CD4-positive, alpha-beta T cell treated with Interferon alpha-2 for 1 hour (primary cell): ENCODE measurements at regions not wholly inside any gene's neighbourhood (a gene's known extent, or its start where the extent isn't known, plus 50 kb on each side); places are given as distances from the start of the nearest gene placed in this dataset.

Experiments used
- DNase-seq, 2 donors: peaks; one replicate each; pipeline ENCODE4 v3.0.0-alpha.2; 2020 to 2022

DNA sequence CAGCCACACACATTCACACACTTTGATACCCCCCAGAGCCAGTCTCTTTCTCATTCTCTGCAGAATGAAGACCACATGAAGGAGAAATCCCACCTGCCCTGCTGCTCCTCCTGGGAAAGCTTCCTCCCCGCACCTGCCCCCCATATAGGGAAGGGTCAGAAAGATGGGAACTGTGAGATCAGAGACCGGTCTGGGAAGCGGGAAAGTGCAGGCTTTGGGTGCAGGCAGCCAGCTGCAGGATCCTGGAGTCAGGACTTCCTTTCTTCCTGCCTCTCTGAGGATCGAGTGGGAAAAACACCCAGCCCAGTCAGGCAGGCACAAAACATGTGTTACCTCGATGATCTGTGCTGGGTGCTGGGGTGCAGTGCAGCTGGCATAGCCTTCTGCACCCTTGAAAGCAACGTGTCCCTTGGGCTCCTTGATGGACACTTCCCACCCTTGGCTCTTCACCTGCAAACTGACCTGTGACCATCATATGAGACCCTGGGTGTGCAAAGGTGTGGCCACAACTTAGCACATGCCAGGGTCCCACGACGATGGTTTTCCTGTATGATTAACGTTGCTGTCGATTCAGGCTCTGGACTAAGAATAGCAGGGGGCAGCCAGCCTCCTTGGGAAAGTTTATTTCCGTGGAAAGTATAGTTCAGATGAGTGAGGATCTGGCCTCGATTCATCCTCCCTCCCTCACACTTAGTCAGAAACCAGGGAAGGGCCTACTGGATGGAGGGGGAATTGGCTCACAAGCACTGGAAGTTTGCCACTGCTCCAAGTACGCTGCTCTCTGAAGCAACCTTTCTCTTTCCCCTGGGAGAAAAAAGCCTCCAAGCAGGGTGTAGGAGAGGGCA, 105.4 kb upstream of the MED13L start:
- no peak for DNase-seq

DNA sequence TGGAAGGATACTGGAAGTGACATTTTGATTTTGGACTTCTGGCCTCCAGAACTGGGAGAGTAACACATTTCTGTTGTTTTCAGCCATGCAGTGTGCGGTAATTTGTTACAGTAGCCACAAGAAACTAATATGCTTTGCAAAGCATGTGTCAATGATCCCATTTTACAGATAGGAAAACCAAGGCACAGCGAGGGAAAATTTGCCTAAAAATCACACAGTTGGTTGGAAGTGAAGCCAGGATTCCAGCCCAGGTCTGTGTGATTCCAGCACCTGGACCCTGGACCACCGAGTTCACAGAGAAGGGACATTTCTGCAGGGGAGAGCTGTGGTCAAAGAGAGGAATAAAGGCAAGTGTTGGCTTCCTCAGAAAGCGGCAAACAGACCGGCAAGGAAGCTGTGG, 106.7 kb upstream of the MED13L start:
- no peak for DNase-seq

DNA sequence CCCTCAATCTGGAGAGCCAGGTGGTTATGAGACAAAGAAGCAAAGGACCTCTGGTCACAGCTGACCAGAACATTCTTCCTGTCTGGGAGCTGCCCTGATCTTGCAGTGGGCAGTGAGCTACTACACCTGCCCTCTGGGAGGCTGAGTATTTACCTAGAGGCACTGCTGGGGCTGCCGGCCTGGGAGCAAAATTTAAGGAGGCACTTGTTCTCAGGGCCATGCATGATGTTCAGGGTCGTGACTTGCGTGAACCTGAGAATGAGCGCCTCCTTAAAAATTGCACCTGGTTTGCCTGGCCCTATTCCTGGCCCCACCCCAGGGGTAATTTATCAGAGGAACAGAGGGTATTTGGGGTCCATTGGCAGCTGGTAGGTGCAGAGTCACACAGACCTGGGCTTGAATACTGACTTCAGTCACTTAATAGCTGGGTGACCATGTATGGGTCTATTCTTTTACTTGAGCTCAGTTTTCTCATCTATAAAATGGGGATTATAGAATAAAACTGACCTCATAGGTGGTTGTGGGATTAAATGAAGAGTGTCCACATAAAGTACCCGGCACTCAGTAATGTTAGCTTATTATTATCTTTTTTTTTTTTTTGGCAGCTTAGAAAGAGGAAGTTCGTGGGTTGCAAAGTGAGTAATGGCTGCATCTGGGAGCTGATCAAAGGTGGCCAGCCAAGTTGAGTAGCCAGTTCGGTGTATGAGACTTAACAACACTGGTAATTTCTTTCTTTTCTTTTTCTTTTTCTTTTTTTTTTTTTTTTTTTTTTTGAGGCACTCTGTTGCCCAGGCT, 107.4 kb upstream of the MED13L start:
- DNase-seq: peak in 1 of 2 donors; percentile 20

DNA sequence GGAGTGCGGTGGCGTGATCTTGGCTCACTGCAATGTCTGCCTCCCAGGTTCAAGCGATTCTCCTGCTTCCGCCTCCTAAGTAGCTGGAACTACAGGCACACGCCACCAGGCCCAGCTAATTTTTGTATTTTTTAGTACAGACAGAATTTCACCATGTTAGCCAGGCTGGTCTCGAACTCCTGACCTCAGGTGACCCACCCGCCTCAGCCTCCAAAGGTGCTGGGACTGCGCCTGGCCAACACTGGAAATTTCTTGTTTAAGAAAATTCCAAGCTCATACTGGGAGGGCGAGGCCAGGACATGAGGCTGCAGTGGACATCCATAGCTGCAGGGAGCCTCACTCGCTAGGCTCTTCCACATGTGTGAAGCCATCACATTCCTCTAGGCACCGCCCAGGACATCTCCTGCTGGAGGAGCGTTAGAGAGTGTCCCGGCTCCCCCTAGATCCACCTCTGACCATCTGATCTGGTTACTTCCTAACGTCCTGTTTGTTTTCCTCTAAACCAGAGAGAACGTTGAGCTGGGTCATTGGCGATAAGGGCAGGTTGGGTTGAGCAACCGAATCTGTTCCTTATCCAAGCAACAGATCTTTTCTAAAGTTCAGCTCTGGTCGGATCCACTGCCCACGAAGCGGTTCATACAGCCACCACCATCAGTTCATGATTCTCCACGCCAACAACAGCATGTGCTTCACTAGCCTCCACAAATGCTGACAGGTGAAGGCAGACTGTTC, 108.2 kb upstream of the MED13L start:
- DNase-seq: no peak

DNA sequence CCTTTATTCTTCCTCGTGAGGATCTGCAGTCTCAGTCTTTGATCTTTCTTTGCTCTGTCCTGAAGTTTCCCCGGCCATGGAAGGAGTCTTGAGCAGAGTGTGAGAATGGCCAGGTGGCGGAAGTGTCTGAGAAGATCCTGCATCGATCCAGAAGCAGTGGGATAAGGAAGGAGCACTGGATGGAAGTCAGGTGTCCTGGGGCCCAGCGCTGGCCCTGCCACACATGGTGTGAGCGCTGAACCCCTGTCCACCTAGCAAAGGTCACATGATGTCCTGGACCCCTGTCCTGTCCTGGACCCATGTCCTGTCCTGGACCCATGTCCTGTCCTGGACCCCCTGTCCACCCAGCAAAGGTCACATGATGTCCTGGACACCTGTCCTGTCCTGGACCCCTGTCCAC, 111.8 kb upstream of the MED13L start:
- DNase-seq: no peak

DNA sequence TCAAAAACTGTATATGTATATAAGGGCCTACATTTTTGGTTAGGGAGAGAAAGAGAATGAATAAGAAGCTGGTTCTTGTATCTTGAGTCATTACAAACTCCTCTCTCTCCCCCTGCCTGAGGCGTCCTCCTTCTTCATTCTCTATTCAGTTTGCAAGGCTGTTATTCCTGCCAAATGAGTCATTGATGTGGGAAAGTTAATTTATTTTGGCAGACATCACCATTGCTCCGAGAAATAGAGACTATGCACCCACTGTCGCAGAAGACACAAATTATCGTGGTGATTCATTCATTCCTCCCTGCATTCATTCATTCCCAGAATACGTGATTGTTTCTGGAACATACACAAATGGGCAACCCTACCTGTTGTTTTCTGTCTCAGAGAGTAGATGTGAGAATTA, 112.5 kb upstream of the MED13L start:
- DNase-seq: no peak

DNA sequence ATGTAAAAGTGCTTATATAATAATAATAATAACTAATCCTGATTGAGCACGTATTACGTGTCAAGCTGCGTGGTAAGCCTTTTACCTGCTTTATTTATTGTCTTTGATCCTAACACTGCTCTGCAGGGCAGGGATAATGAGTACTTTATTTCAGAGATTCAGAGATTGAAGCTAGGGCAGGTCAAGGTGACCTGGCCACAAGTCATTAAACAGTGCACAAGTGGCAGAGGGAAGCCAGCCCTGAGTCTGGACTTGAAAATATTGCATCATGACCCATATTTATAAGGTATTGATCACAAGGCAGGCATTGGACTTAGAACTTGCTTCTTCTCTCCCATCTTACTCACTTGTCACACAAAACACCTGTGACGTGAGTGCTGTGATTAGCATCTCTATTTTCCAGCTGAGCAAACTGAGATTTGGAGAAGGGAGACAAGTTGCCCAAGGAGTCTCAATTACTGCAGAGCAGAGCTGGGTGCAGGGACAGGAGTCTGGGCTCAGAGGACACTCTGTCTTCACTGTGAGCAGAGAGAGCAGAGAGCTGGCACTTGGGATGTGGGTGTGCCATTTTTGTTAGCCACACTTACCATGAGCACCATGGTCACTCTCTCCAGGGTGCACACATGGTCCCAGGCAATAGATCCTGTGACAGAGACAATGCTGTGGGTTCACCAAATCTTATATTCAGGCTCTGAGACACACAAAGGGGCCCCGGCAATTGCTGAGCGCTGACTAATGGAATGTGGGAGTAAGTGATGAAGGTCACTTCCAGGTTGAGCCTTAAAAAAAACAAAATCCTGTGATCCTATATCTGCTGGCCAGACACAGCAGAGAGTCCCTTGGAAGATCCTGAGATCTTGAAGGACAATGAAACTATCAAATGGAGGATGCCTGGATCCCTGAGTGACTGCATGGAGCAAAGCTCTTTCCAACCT, 113.2 kb upstream of the MED13L start:
- no peak for DNase-seq

DNA sequence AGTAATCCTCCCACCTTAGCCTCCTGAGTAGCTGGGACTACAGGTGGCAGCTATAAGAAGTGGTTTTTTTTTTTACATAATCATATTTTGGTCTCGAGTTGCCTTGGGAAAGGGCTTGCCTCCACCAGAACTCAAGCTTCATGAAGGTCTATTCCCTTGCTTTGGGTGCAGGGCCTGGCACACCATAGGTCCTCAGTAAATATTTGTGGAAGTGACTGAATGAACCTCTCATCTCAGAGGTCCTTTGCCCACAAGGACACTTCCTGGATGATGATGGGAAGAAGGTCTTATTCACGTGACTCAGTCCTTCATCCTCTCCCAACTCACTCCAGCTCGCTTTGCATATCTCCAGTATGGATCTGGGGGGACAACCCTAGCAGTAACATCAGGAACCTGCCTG, 114.0 kb upstream of the MED13L start:
- no peak for DNase-seq

DNA sequence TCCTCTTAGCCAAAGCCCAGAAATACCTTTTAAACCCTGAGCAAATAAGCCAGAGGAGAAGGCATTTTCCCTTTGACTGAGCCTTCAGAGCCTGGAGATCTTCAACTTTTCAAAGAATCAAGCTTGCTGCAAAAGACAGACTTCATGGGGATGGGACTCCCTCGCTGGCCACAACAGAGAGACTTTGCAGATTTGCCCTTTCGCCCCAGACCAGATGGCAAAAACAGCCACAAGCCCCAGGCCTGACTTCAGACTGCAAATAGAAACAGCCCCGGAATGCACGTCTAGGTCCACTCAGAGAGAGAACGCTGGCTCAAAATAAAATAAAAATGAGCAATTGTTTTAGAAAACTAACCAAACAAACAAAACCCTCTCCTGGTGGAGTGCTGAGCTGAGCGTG, 114.6 kb upstream of the MED13L start:
- DNase-seq: no peak

DNA sequence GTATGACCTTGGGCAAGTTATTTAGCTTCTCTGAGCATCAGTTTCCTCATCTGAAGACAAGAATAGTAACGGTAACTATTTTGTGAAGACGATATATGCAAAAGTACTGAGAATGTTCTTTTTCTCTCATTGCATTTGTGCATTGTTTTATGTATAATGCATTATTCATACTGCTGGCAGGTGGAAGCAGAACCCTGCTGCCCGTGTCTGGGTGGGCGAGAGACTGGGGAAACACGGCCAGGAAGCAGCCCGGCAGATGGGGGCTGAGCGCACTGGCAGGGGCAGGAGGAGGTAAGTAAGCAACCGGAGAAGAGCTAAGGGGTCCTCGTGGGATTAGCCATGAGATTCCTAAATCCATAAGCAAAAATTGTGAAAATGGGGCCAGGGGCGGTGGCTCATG, 115.8 kb upstream of the MED13L start:
- no peak for DNase-seq

DNA sequence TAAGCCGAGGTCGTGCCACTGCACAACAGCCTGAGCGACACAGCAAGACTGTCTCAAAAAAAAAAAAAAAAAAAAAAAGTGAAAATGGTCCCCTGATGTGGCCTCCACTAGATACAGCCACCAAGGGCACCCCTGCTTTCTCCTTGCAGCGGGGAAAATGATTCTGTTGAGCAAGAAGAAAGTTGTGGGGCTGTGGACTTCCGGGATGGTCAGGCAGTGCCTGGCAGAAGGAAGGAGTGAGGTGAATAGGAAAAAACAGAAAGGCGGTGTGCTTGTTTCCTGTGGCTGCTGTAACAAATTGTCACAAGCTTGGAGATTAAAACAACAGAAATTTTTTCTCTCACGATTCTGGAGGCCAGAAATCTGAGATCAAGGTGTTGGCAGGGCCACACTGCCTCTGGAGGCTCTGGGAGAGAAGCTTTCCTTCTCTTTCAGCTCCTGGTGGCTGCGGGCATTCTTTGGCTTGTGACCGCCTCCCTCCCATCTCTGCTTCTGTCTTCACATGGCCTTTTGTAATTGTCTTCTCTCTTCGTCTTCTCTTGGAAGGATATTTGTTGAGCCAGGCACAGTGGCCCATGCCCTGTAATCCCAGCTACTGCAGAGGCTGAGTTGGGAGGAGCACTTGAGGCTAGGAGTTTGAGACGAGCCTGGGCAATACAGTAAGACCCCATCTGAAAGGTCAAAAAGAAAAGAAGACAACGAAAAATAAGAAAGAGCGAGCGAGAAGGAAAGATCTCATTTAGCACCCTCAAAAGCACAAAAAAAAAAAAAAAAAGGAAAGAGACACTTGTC, 116.6 kb upstream of the MED13L start:
- DNase-seq: no peak

DNA sequence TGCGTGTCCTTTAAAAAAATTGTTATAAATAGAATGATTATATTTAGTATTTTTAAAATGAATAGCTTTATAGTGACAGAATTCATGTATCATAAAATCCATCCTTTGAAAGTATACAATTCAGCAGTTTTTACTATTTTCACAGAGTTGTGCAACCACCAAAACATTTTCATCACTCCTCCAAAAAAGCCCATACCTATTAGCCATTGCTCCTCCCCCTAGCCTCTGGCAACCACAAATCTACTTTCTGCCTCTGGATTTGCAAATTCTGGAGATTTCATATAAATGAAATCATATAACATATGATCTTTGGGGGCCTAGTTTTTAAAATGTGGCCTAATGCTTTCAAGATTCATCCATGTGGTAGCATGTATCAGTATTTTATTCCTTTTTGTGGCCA, 117.9 kb upstream of the MED13L start:
- DNase-seq: no peak

DNA sequence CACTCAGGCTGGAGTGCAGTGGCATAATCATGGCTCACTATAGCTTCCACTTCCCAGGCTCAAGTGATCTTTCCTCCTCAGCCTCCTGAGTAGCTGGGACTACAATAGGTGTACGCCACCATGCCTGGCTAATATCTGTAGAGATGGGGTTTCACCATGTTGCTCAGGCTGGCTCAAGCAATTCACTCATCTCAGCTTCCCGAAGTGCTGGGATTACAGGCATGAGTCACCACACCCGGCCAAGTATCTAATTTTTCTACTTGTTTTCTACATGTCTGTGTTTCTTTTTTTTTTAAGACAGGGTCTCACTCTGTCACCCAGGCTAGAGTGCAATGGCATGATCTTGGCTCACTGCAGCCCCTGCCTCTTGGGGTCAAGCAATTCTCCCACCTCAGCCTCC, 119.7 kb upstream of the MED13L start:
- no peak for DNase-seq

DNA sequence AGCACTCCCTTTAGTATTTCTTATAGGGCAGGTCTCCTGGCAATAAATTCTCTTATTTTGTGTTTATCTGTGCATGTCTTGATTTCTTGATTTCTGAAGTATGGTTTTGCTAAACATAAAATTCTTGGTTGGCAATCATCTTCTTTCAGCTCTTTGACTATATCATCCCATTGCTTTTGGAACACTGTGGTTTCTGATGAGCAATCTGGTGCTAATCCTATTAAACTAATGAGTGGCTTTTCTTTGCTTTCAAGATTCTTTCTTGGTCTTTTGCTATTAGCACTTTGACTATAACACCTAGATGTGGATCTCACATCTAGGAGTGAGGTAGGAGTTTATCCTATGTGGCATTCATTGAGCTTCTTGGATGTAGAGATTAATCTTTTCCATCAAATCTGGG, 120.7 kb upstream of the MED13L start:
- no peak for DNase-seq

DNA sequence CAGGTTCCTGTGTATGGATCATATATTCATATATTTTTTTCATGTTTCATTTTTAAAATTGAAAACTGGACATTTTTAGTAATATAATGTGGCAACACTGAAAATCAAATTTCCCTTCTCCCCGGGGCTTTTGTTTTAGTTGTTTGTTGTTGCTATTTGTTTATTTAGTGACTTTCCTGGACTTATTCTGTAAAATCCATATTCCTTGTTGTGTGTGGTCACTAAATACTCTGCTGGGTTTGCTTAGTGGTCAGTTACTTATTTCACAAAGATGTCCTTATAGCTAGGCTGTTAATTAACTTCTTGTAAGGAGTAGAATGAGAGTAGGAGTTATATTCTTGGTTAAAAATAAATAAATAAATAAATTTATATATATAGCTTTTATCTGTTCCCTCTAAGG, 121.6 kb upstream of the MED13L start:
- DNase-seq: no peak

DNA sequence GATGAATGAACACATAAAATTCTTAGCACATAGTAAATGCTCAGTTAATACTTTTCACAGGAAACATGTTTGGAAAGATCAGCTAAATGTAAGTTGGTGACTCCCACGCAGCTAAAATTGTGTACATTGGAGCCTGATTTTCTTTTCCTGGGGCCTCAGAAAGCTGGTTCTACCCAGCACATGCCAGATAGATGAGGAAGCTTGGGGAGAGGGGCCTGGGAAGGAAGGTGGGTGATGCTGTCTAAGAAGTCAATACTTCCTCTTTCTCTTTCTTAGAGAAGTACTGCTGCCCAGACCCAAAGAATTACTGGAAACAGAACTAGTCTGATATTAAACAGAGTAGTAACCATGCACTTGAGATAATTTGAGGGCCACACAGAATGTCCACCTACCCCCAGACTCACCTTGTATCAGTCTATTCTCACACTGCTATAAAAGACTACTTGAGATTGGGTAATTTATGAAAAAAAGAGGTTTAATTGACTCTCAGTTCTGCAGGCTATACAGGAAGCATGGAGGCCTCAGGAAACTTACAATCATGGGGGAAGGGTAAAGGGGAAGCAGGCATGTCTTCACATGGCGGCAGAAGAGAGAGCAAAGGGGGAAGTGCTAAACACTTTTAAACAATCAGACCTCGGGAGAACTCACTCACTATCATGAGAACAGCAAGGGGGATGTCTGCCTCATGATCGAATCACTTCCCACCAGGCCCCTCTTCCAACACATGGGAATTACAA, 123.3 kb upstream of the MED13L start:
- peak in 1 of 2 donors; percentile 30 for DNase-seq

DNA sequence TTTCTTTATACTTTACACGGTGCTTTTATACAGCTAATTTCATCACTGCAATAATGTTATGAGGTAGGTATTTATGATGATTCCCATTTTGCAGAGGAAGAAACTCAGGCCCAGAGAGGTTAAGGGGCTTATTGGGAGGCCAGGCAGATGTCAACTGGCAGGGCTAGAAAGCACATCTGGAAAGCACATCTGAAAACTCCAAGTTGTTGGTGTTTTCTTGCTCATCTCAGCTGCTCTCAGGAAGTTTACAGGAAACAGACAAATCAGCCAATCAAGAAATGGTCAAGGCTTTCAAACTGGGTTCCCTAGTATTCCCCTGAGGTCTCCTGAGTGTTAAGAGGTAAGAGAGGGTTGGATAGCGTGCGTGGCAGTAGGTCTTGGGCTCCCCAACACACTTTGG, 124.1 kb upstream of the MED13L start:
- DNase-seq: no peak

DNA sequence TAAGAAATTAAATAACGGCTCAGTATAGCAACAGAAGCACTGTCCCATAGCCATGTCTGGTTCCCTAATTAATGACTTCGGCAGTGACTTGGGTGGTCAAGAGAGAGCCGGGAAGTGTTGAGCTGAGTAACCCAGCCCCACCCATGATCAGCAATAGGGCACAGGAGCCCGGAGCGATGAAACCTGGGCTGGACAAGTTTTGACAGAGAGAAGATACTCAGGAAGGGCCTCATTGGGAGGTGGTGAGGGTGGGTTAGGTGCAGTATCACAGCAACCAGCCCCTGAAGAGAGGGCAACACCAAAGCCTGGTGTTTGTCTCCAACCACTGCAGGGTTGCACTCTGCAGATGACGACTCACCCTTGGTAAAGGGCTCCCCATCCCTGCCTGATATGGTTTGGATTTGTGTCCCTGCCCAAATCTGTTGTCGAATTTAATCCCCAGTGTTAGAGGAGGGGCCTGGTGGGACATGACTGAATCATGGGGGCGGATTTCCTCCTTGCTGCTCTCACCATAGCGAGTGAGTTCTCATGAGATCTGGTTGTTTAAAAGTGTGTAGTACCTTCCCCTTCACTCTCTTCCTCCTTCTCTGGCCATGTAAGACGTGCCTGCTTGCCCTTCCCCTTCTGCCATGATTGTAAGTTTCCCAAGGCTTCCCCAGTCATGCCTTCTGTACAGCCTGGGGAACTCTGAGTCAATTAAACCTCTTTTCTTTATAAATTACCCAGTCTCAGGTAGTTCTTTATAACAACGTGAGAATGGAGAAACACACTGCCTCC, 124.9 kb upstream of the MED13L start:
- DNase-seq: no peak

DNA sequence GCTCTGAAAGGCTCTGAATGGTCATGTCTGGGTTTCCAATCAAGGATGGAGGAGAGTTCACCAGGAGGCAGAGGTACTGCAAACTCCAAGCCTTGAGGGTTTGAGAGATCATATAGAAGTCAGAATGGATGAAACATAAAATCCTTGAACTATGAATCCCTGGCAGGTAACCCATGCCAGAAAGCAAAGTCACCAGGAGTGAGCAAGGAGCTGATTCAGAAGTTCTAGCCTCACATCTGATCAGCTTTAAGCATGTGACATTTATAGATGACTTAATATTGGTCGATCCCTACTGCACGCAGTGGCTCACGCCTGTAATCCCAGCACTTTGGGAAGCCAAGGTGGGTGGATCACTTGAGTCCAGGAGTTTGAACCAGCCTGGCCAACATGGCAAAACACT, 126.1 kb upstream of the MED13L start:
- no peak for DNase-seq

DNA sequence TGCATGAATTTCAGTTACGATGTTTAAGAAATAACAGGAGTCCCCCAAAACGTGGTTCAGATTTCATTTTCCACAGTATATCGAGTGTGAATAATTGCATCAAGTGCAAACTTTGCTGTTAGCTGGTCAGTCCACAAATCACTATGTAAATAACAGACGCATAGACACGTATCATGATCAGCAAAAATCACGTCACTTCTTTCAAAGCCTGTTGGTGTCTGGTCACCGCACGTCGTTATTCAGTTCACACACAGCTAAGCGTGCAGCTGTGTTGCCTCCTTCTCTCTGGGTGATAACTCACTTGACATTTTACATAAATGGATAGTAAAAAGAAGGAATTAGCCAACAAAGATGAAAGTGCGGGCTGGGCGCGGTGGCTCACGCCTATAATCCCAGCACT, 126.8 kb upstream of the MED13L start:
- no peak for DNase-seq
